HCT116 (cell line): ENCODE measurements at regions not wholly inside any gene's neighbourhood (a gene's known extent, or its start where the extent isn't known, plus 50 kb on each side); places are given as distances from the start of the nearest gene placed in this dataset.

Experiments used
- ATF3 ChIP-seq: IDR thresholded peaks from 2 replicates; pipeline ENCODE4 v1.6.1; 2012
- CTCF ChIP-seq, 3 experiments: fragments of 200-600 bp in 1 of 3; sonication (generic) in 1 of 3; IDR thresholded peaks in 2 of 3; conservative IDR thresholded peaks in 1 of 3; 2 replicates each; pipeline ENCODE4 v1.5.1; 2012 to 2017; ENCODE audit warnings: low read depth in 2 of 3, low read length in 2 of 3, antibody characterized with exemption in 1 of 3, borderline replicate concordance in 1 of 3, control low read depth in 1 of 3, mild to moderate bottlenecking in 1 of 3, mixed read lengths in 1 of 3, mixed run types in 1 of 3, moderate library complexity in 1 of 3; ENCODE audit not compliant: insufficient read depth in 1 of 3
- EGR1 ChIP-seq: IDR thresholded peaks from 2 replicates; pipeline ENCODE4 v1.6.1; 2012; ENCODE audit warnings: low read depth
- EZH2 ChIP-seq: fragments of 200-600 bp; sonication (generic); IDR thresholded peaks from 2 replicates; pipeline ENCODE4 v1.6.1; 2017; ENCODE audit warnings: antibody characterized with exemption, mixed run types
- JUND ChIP-seq: IDR thresholded peaks from 2 replicates; pipeline ENCODE4 v1.6.1; 2012
- MAX ChIP-seq: IDR thresholded peaks from 2 replicates; pipeline ENCODE4 v1.6.1; 2012
- POLR2A ChIP-seq: IDR thresholded peaks from 2 replicates; pipeline ENCODE4 v1.7.0; 2011; ENCODE audit warnings: borderline replicate concordance; ENCODE audit not compliant: insufficient read depth, insufficient read length; ENCODE audit errors: extremely low read depth
- POLR2AphosphoS5 ChIP-seq: IDR thresholded peaks from 2 replicates; pipeline ENCODE4 v1.6.1; 2011; ENCODE audit warnings: mild to moderate bottlenecking, low read depth, low read length, moderate library complexity
- RAD21 ChIP-seq: IDR thresholded peaks from 2 replicates; pipeline ENCODE4 v1.6.1; 2012; ENCODE audit warnings: low read depth, mild to moderate bottlenecking
- REST ChIP-seq: IDR thresholded peaks from 2 replicates; pipeline ENCODE4 v1.6.1; 2012; ENCODE audit warnings: low read depth
- TCF7L2 ChIP-seq: IDR thresholded peaks from 2 replicates; pipeline ENCODE4 v1.7.0; 2011; ENCODE audit warnings: borderline replicate concordance, inconsistent platforms; ENCODE audit not compliant: insufficient read depth, insufficient read length; ENCODE audit errors: extremely low read depth
- YY1 ChIP-seq: IDR thresholded peaks from 2 replicates; pipeline ENCODE4 v1.6.1; 2011; ENCODE audit warnings: low read length, low read depth, moderate library complexity, mild to moderate bottlenecking; ENCODE audit not compliant: insufficient replicate concordance; ENCODE audit errors: extremely low read depth
- ZFX ChIP-seq: fragments of 450-650 bp; IDR thresholded peaks from 2 replicates; pipeline ENCODE4 v1.6.1; 2017

GRCh38 chr2:220660277-220661145 is 911.6 kb downstream of the EPHA4 start:
- TF ChIP-seq EZH2: no peak
- no peak for TF ChIP-seq CTCF (IDR thresholded peaks at IDR 0.05 in 2 of 3, conservative IDR thresholded peaks at IDR 0.05 in 1 of 3; ENCODE audit: borderline replicate concordance in 1 of 3, insufficient read depth in 1 of 3, low read depth in 2 of 3, low read length in 2 of 3)
- no peak for TF ChIP-seq MAX
- TF ChIP-seq POLR2AphosphoS5: no peak
- TF ChIP-seq RAD21: no peak
- no peak for TF ChIP-seq POLR2A
- no peak for TF ChIP-seq TCF7L2
- no peak for TF ChIP-seq ZFX
- no peak for TF ChIP-seq REST
- no peak for TF ChIP-seq ATF3
- TF ChIP-seq EGR1: no peak
- no peak for TF ChIP-seq JUND
- no peak for TF ChIP-seq YY1
